Fibroblast of the aortic adventitia (primary cell): ENCODE measurements at regions not wholly inside any gene's neighbourhood (a gene's known extent, or its start where the extent isn't known, plus 50 kb on each side); places are given as distances from the start of the nearest gene placed in this dataset.
A peak's percentile ranks its signal among the peaks of the same experiment; 100 is the strongest.

ENCODE experiments used
- DNase-seq: peaks from one replicate; pipeline ENCODE4 v3.0.0-alpha.2; 2010; ENCODE audit warnings: low read depth
- H3K4me3 ChIP-seq: 2 replicates; pipeline ENCODE4 v1.5.1; 2011; ENCODE audit warnings: low read depth, mild to moderate bottlenecking, control low read depth, low read length, moderate library complexity
- CTCF ChIP-seq: IDR thresholded peaks from 2 replicates; pipeline ENCODE4 v1.5.1; 2011; ENCODE audit warnings: mild to moderate bottlenecking, low read length, control low read depth, inconsistent platforms; ENCODE audit not compliant: insufficient read depth

- TF ChIP-seq CTCF = no peak
- H3K4me3 ChIP-seq = no peak overlapping the region
- DNase-seq = peak; percentile 95
Observed at GRCh38 chr10:109205929-109206585, 717.3 kb downstream of the XPNPEP1 start.

- TF ChIP-seq CTCF = no peak
- H3K4me3 ChIP-seq = no peak overlapping the region
- DNase-seq = peak; percentile 70
Observed at GRCh38 chr10:109203646-109204353, 719.5 kb downstream of the XPNPEP1 start.

GRCh38 chr10:109202111-109202510 lies 721.2 kb downstream of the XPNPEP1 start:
- no peak for DNase-seq
- no peak overlapping the region for H3K4me3 ChIP-seq
- no peak for TF ChIP-seq CTCF

GRCh38 chr10:109200646-109201045 lies 722.7 kb downstream of the XPNPEP1 start:
- H3K4me3 ChIP-seq = no peak overlapping the region
- DNase-seq = peak; percentile 15
- TF ChIP-seq CTCF = no peak

GRCh38 chr10:109191823-109192222 lies 731.5 kb downstream of the XPNPEP1 start:
- TF ChIP-seq CTCF = no peak
- no peak overlapping the region for H3K4me3 ChIP-seq
- no peak for DNase-seq

GRCh38 chr10:109191341-109191740 lies 732.0 kb downstream of the XPNPEP1 start:
- no peak overlapping the region for H3K4me3 ChIP-seq
- DNase-seq = no peak
- no peak for TF ChIP-seq CTCF
